Upper lobe of right lung (tissue), 1 donor: ENCODE measurements at regions not wholly inside any gene's neighbourhood (a gene's known extent, or its start where the extent isn't known, plus 50 kb on each side); places are given as distances from the start of the nearest gene placed in this dataset.

Experiments
- ATAC-seq: fragments of 200-7000 bp; cut with Tn5 transposase; one replicate; pipeline ENCODE4 v1.9.1; 2020; ENCODE audit warnings: mild to moderate bottlenecking, moderate library complexity
- DNase-seq: peaks from one replicate; pipeline ENCODE4 v3.0.0-alpha.2; 2020
- H3K27ac ChIP-seq: fragments of 200-600 bp; one replicate; pipeline ENCODE4 v1.8.0; 2022
- H3K27me3 ChIP-seq: fragments of 200-600 bp; one replicate; pipeline ENCODE4 v1.8.0; 2022; ENCODE audit warnings: mild to moderate bottlenecking
- H3K36me3 ChIP-seq: fragments of 200-600 bp; one replicate; pipeline ENCODE4 v1.8.0; 2022
- H3K4me1 ChIP-seq: fragments of 200-600 bp; one replicate; pipeline ENCODE4 v1.8.0; 2022
- H3K4me3 ChIP-seq: fragments of 200-600 bp; one replicate; pipeline ENCODE4 v1.8.0; 2022; ENCODE audit warnings: mild to moderate bottlenecking
- H3K9me3 ChIP-seq: fragments of 200-600 bp; one replicate; pipeline ENCODE4 v1.8.0; 2022
- intact Hi-C: fragments of 100-400 bp; cut with DNase I; formaldehyde crosslinking; loops from one replicate; pipeline ENCODE4 v1.11.0; 2022
- TF ChIP-seq, protein P1 (sequence below): fragments of 200-600 bp; IDR thresholded peaks from one replicate; pipeline ENCODE4 v1.8.0; 2022; ENCODE audit warnings: antibody characterized with exemption
- donor health status: DM: no; HTN: yes; CAD: no; lungs with severe emphysema.

DNA sequence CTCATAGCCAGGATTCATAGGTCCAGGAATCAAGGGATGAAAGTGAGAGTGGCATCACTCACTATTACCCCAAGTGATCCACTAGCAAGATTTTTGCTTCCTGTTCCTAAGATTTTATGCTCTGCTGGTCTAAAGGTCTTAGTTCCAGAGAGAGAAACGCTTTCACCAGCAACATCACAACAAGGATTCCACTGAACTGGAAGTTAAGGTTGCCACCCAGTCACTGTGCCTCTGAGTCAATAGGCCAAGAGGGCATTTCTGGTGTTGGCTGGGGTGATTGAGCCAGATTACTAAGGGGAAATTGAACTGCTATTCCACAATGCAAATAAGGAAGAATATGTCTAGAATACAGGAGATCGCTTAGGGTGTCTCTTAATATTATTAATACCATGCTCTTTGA, 142.5 kb upstream of the ARID2 start:
- H3K27ac ChIP-seq = no peak overlapping the region
- H3K4me1 ChIP-seq = no peaks in the 10 kb centered on the region
- TF ChIP-seq, protein P1, sequence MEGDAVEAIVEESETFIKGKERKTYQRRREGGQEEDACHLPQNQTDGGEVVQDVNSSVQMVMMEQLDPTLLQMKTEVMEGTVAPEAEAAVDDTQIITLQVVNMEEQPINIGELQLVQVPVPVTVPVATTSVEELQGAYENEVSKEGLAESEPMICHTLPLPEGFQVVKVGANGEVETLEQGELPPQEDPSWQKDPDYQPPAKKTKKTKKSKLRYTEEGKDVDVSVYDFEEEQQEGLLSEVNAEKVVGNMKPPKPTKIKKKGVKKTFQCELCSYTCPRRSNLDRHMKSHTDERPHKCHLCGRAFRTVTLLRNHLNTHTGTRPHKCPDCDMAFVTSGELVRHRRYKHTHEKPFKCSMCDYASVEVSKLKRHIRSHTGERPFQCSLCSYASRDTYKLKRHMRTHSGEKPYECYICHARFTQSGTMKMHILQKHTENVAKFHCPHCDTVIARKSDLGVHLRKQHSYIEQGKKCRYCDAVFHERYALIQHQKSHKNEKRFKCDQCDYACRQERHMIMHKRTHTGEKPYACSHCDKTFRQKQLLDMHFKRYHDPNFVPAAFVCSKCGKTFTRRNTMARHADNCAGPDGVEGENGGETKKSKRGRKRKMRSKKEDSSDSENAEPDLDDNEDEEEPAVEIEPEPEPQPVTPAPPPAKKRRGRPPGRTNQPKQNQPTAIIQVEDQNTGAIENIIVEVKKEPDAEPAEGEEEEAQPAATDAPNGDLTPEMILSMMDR = no peak
- ATAC-seq = no peak
- H3K4me3 ChIP-seq = no peak overlapping the region
- no peaks in the 10 kb centered on the region for H3K27me3 ChIP-seq
- intact Hi-C loops = no loop called here
- H3K9me3 ChIP-seq = no peaks in the 10 kb centered on the region
- H3K36me3 ChIP-seq = no peaks in the 10 kb centered on the region
- no peak for DNase-seq

DNA sequence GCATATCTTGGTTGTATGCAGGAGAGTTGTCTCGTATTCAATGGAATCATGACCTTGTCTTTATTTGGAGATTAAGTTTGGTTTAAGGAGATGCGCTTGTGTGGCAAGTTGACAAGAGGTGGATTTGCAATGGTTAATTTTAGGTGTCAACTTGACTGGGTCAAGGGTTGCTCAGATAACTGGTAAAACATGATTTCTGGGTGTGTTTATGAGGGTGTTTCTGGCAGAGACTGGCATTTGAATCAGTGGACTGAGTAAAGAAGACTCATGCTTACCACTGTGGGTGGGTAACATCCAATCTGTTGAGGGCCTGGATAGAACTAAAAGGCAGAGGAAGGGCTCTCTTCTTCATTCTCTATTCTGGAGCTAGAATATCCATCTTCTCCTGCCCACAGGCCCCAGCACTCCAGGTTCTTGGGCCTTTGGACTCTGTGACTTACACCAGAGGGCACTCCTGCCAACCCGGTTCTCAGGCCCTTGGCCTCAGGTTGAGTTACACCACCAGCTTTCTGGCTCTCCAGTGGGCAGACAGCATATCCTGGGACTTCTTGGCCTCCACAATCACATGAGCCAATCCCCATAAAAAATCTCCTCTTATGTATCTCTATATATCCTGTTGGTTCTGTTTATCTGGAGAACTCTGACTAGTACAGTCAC, 141.5 kb upstream of the ARID2 start:
- DNase-seq (no peak), ATAC-seq (peak; percentile 28)
- intact Hi-C loops = no loop called here
- TF ChIP-seq, protein P1 = no peak
- Histone ChIP-seq H3K36me3 (no peaks in the 10 kb centered on the region), H3K27ac (no peak overlapping the region), H3K4me1 (no peaks in the 10 kb centered on the region), H3K4me3 (no peak overlapping the region), H3K9me3 (no peaks in the 10 kb centered on the region), H3K27me3 (no peaks in the 10 kb centered on the region)

DNA sequence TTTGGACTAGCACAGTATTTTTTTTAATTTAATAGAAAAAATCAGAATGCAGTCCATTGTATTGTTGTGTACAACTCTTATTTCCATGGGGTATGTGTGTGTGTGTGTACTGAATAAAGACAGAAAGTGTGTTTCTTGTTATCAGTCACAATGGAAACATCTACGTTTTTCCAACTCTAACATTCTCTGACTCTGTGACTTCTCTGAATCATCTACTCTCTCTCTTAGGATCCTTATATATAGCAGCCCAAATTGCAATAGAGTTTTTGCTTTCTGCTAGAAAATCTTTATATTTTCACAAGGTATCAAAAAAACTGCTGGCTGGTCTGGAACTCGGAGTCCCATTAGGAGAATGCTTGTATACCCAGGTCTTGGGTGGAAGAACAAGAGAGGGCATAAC, 138.9 kb upstream of the ARID2 start:
- TF ChIP-seq, protein P1 = no peak
- Histone ChIP-seq H3K9me3 (no peaks in the 10 kb centered on the region), H3K27me3 (no peaks in the 10 kb centered on the region), H3K4me1 (no peaks in the 10 kb centered on the region), H3K36me3 (no peaks in the 10 kb centered on the region), H3K27ac (no peak overlapping the region), H3K4me3 (no peak overlapping the region)
- no peak for ATAC-seq
- intact Hi-C loops = no loop called here
- no peak for DNase-seq

DNA sequence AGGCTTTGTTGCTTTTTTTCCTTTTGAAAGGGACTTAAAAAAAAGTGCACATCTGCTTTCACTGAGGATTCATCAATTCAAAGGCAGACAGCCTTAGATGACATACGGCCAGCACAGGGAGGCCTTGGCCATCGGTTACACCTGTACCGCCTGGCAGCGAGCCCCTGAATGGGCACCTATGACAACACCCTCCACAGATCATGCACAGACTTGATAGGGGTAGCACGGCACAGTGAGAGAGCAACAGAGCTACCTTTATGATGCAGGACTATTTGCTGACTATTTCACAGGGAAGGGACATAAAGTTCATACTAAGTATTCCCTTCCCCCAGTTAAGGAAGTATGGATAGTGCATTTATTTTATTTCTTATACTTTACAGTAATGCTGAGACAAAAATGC, 137.9 kb upstream of the ARID2 start:
- H3K9me3 ChIP-seq = no peaks in the 10 kb centered on the region
- no peaks in the 10 kb centered on the region for H3K36me3 ChIP-seq
- no peak overlapping the region for H3K27ac ChIP-seq
- no peaks in the 10 kb centered on the region for H3K4me1 ChIP-seq
- ATAC-seq (no peak), DNase-seq (no peak)
- TF ChIP-seq, protein P1 = no peak
- no peaks in the 10 kb centered on the region for H3K27me3 ChIP-seq
- intact Hi-C loops = no loop called here
- H3K4me3 ChIP-seq = no peak overlapping the region

DNA sequence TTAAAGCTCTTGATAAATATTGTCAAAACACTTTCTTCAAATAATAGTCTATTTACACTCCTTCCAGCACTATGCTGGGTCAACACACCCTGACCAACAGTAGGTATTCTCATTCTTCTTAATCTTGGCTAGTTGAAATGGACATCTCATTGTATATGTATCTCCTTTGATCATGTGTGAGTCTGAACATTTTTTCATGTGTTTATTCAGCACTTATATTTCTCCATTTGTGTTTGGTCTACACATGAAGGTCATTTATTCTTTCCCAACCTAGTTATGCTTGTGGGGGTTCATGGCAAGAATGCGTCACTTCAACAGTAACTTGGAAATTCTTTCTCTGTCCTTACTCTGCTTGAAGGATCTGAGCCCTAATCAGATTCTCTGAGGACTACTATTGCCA, 133.1 kb upstream of the ARID2 start:
- Histone ChIP-seq H3K36me3 (no peaks in the 10 kb centered on the region), H3K4me3 (no peak overlapping the region), H3K9me3 (no peaks in the 10 kb centered on the region), H3K4me1 (no peaks in the 10 kb centered on the region), H3K27ac (no peak overlapping the region), H3K27me3 (no peaks in the 10 kb centered on the region)
- intact Hi-C loops = no loop called here
- TF ChIP-seq, protein P1 = no peak
- no peak for ATAC-seq
- DNase-seq = no peak

DNA sequence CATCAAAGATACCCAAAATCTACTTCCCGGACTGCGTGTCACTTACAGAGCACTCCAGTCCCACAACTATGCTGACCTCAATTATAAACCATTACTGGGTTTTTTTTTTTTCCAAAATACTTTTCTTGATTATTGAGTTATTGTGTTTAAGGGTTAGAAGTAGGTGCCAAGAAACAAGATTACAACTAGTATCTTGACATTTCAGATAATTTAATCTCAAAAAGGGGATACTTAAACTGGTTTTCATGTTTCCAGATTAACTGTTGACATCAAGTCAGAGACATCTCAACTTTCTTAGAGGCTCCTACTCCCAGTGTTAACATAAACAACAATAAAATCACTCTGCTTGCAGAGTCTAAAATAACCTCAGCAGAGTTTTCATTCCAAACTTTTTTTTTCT, 131.2 kb upstream of the ARID2 start:
- Histone ChIP-seq H3K4me1 (no peaks in the 10 kb centered on the region), H3K27me3 (no peaks in the 10 kb centered on the region), H3K36me3 (no peaks in the 10 kb centered on the region), H3K9me3 (no peaks in the 10 kb centered on the region), H3K27ac (no peak overlapping the region), H3K4me3 (no peak overlapping the region)
- TF ChIP-seq, protein P1 = no peak
- ATAC-seq (no peak), DNase-seq (no peak)
- intact Hi-C loops = no loop called here
